Osteoblast (primary cell): ENCODE measurements at regions not wholly inside any gene's neighbourhood (a gene's known extent, or its start where the extent isn't known, plus 50 kb on each side); places are given as distances from the start of the nearest gene placed in this dataset.

Experiments
- DNase-seq: peaks from one replicate; pipeline ENCODE4 v3.0.0; 2011; ENCODE audit warnings: low spot score, mixed read lengths; ENCODE audit not compliant: insufficient read length; ENCODE audit errors: missing footprints
- H2AFZ ChIP-seq: 2 replicates; pipeline ENCODE4 v1.6.0; 2011; ENCODE audit warnings: mild to moderate bottlenecking, low read length
- H3K27ac ChIP-seq: 2 replicates; pipeline ENCODE4 v1.5.1; 2011; ENCODE audit warnings: mild to moderate bottlenecking, low read depth, low read length, moderate library complexity
- H3K27me3 ChIP-seq: 2 replicates; pipeline ENCODE4 v1.6.0; 2012; ENCODE audit warnings: mild to moderate bottlenecking, control low read depth, inconsistent platforms, low read length, moderate library complexity; ENCODE audit not compliant: insufficient read depth
- H3K36me3 ChIP-seq: 2 replicates; pipeline ENCODE4 v1.5.1; 2011; ENCODE audit warnings: mild to moderate bottlenecking, low read length, control low read depth, moderate library complexity; ENCODE audit not compliant: insufficient read depth
- H3K4me1 ChIP-seq: 2 replicates; pipeline ENCODE4 v1.5.1; 2011; ENCODE audit warnings: mild to moderate bottlenecking, low read length, control low read depth, moderate library complexity; ENCODE audit not compliant: insufficient read depth
- H3K4me2 ChIP-seq: 2 replicates; pipeline ENCODE4 v1.6.0; 2011; ENCODE audit warnings: mild to moderate bottlenecking, low read length; ENCODE audit not compliant: insufficient read depth
- H3K4me3 ChIP-seq: fragments of 200-600 bp; sonication (generic); 3 replicates; pipeline ENCODE4 v1.5.1; 2012; ENCODE audit warnings: mild to moderate bottlenecking, low read length, inconsistent platforms; ENCODE audit not compliant: insufficient read depth
- H3K79me2 ChIP-seq: 2 replicates; pipeline ENCODE4 v1.6.0; 2012; ENCODE audit warnings: mild to moderate bottlenecking, low read length, control low read depth, inconsistent platforms; ENCODE audit not compliant: insufficient read depth
- H3K9me3 ChIP-seq: 2 replicates; pipeline ENCODE4 v1.5.1; 2011; ENCODE audit warnings: low read depth, low read length, control low read depth
- H4K20me1 ChIP-seq: 2 replicates; pipeline ENCODE4 v1.6.0; 2012; ENCODE audit warnings: mild to moderate bottlenecking, low read length, control low read depth; ENCODE audit not compliant: insufficient read depth
- CTCF ChIP-seq: IDR thresholded peaks from 2 replicates; pipeline ENCODE4 v1.5.1; 2011; ENCODE audit warnings: mild to moderate bottlenecking, low read depth, low read length, moderate library complexity; ENCODE audit errors: extremely low read depth

GRCh38 chr1:241413974-241414373, 57.0 kb upstream of the RGS7 start:
- Histone ChIP-seq H3K79me2 (no peaks in the 10 kb centered on the region), H4K20me1 (no peaks in the 10 kb centered on the region), H3K9me3 (no peaks in the 10 kb centered on the region), H3K4me3 (no peak overlapping the region), H3K4me1 (peaks cover 10% of the 10 kb centered on the region), H3K36me3 (no peaks in the 10 kb centered on the region), H3K27me3 (no peaks in the 10 kb centered on the region), H3K4me2 (no peak overlapping the region), H2AFZ (no peak overlapping the region), H3K27ac (no peak overlapping the region)
- DNase-seq, result no peak
- TF ChIP-seq CTCF, result no peak

- Histone ChIP-seq H3K79me2 (no peaks in the 10 kb centered on the region), H2AFZ (no peak overlapping the region), H3K27ac (no peak overlapping the region), H3K4me3 (no peak overlapping the region), H3K4me2 (no peak overlapping the region), H3K9me3 (no peaks in the 10 kb centered on the region), H3K27me3 (no peaks in the 10 kb centered on the region), H4K20me1 (no peaks in the 10 kb centered on the region), H3K4me1 (peaks cover 10% of the 10 kb centered on the region), H3K36me3 (no peaks in the 10 kb centered on the region)
- no peak for TF ChIP-seq CTCF
- peak; percentile 66 for DNase-seq
Measured at GRCh38 chr1:241413386-241413785, 56.4 kb upstream of the RGS7 start.

- no peak overlapping the region for H3K4me2 ChIP-seq
- no peak overlapping the region for H3K27ac ChIP-seq
- no peak for TF ChIP-seq CTCF
- no peak for DNase-seq
- H2AFZ ChIP-seq, result no peak overlapping the region
- no peaks in the 10 kb centered on the region for H3K36me3 ChIP-seq
- no peaks in the 10 kb centered on the region for H3K9me3 ChIP-seq
- no peaks in the 10 kb centered on the region for H3K27me3 ChIP-seq
- no peaks in the 10 kb centered on the region for H4K20me1 ChIP-seq
- no peaks in the 10 kb centered on the region for H3K79me2 ChIP-seq
- H3K4me1 ChIP-seq, result peaks cover 10% of the 10 kb centered on the region
- no peak overlapping the region for H3K4me3 ChIP-seq
Measured at GRCh38 chr1:241412646-241413045, 55.6 kb upstream of the RGS7 start.

GRCh38 chr1:241411776-241412338, 54.9 kb upstream of the RGS7 start:
- Histone ChIP-seq H2AFZ (no peak overlapping the region), H3K4me2 (no peak overlapping the region), H3K4me1 (peaks cover 10% of the 10 kb centered on the region), H3K79me2 (no peaks in the 10 kb centered on the region), H3K27me3 (no peaks in the 10 kb centered on the region), H3K4me3 (no peak overlapping the region), H3K27ac (no peak overlapping the region), H4K20me1 (no peaks in the 10 kb centered on the region), H3K36me3 (no peaks in the 10 kb centered on the region), H3K9me3 (no peaks in the 10 kb centered on the region)
- DNase-seq, result no peak
- no peak for TF ChIP-seq CTCF
